WERI-Rb-1 (cell line): ENCODE measurements at regions not wholly inside any gene's neighbourhood (a gene's known extent, or its start where the extent isn't known, plus 50 kb on each side); places are given as distances from the start of the nearest gene placed in this dataset.

Experiments
- DNase-seq: peaks from one replicate; pipeline ENCODE4 v3.0.0-alpha.2; 2020
- H3K27ac ChIP-seq: fragments of 250-450 bp; sonication (Bioruptor Pico); 2 replicates; pipeline ENCODE4 v1.5.1; 2020; ENCODE audit warnings: mild to moderate bottlenecking, moderate library complexity
- H3K27me3 ChIP-seq: fragments of 250-450 bp; sonication (Bioruptor Pico); 2 replicates; pipeline ENCODE4 v1.5.1; 2021; ENCODE audit warnings: mild to moderate bottlenecking, low read depth, moderate library complexity; ENCODE audit not compliant: insufficient read depth, severe bottlenecking
- H3K36me3 ChIP-seq: fragments of 250-450 bp; sonication (Bioruptor Pico); 2 replicates; pipeline ENCODE4 v1.5.1; 2020; ENCODE audit warnings: mild to moderate bottlenecking, moderate library complexity
- H3K4me3 ChIP-seq: 2 replicates; pipeline ENCODE4 v1.5.1; 2011; ENCODE audit warnings: low read depth, mild to moderate bottlenecking, control low read depth, low read length
- H3K9me3 ChIP-seq: fragments of 250-450 bp; sonication (Bioruptor Pico); 2 replicates; pipeline ENCODE4 v1.5.1; 2021; ENCODE audit warnings: mild to moderate bottlenecking, moderate library complexity; ENCODE audit not compliant: severe bottlenecking
- CTCF ChIP-seq: IDR thresholded peaks from 2 replicates; pipeline ENCODE4 v1.5.1; 2011; ENCODE audit warnings: low read depth, mild to moderate bottlenecking, control low read depth, inconsistent platforms, low read length

DNA sequence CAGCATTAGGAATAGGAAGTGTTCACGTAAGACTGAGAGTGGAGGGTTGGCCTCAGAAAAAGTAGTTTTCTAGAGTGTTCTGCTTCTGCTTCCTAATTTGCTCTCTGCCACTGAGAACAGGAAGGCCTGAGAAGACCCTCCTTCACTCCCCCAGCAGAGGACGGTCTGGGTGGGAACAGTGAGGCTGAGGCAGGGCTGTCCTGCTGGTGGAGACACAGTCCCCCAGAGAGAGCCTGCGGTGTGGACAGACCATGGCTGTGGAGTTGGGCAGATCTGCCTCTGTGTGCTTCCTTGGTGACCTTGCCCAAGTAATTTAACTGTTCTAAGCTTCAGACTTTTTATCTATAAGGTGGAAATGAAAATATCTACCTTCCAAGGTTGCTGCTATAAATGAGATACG lies 182.3 kb downstream of the DACT1 start:
- Histone ChIP-seq H3K9me3 (no peaks in the 10 kb centered on the region), H3K36me3 (no peaks in the 10 kb centered on the region), H3K27ac (no peak overlapping the region), H3K27me3 (no peaks in the 10 kb centered on the region), H3K4me3 (no peak overlapping the region)
- no peak for DNase-seq
- no peak for TF ChIP-seq CTCF

GRCh38 chr14:58821421-58821820 lies 183.7 kb downstream of the DACT1 start:
- Histone ChIP-seq H3K4me3 (no peak overlapping the region), H3K9me3 (no peaks in the 10 kb centered on the region), H3K36me3 (no peaks in the 10 kb centered on the region), H3K27ac (no peak overlapping the region), H3K27me3 (no peaks in the 10 kb centered on the region)
- no peak for TF ChIP-seq CTCF
- DNase-seq, result no peak

- no peak for DNase-seq
- Histone ChIP-seq H3K27me3 (no peaks in the 10 kb centered on the region), H3K27ac (no peak overlapping the region), H3K4me3 (no peak overlapping the region), H3K9me3 (peaks cover 4% of the 10 kb centered on the region), H3K36me3 (no peaks in the 10 kb centered on the region)
- no peak for TF ChIP-seq CTCF
Observed at GRCh38 chr14:58822856-58823255, 185.1 kb downstream of the DACT1 start.

DNA sequence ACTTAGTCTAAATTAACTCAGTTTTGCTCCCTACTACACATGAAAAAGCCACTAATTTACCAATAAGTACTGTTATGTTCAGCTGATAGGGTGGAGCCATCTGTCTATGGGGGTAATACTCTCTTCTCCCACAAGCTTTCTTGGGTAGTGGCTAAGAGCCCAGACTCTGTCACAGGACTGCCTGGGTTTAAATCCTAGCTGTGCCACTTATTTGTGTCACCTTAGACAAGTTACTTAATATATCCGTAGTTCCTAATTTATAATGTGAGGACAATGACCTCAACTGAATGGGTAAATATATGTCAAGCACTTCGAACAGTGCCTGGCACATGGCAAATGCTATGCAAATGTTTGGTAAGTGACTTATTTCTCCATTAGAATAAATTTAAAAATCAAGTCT lies 185.6 kb downstream of the DACT1 start:
- Histone ChIP-seq H3K9me3 (peaks cover 4% of the 10 kb centered on the region), H3K27me3 (no peaks in the 10 kb centered on the region), H3K36me3 (no peaks in the 10 kb centered on the region), H3K27ac (no peak overlapping the region), H3K4me3 (no peak overlapping the region)
- DNase-seq, result no peak
- TF ChIP-seq CTCF, result no peak

DNA sequence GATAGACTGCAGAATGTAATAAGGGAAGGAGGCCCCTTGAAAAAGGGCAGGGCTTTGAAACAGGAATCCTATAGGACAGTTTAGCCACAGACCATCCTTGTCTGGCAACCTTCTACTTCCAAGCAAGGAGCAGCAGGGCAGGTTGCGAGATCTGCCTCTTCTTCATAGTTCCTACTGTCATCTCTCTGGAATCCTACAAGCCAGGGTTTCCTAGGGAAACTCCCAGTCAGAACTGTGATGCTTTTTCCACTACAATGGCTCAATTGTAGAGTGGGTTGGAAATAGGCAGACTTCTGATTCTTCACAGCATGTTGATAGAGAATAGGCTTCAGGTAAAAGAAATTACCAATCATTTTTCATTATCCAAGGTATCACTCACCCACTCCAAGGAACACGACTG lies 186.3 kb downstream of the DACT1 start:
- Histone ChIP-seq H3K36me3 (no peaks in the 10 kb centered on the region), H3K9me3 (peaks cover 4% of the 10 kb centered on the region), H3K27ac (no peak overlapping the region), H3K27me3 (no peaks in the 10 kb centered on the region), H3K4me3 (no peak overlapping the region)
- TF ChIP-seq CTCF, result no peak
- no peak for DNase-seq

- no peaks in the 10 kb centered on the region for H3K27me3 ChIP-seq
- no peak for DNase-seq
- no peaks in the 10 kb centered on the region for H3K36me3 ChIP-seq
- peaks cover 4% of the 10 kb centered on the region for H3K9me3 ChIP-seq
- H3K27ac ChIP-seq, result no peak overlapping the region
- no peak overlapping the region for H3K4me3 ChIP-seq
- TF ChIP-seq CTCF, result no peak
Observed at GRCh38 chr14:58824796-58825195, 187.0 kb downstream of the DACT1 start.
